Astrocyte of the cerebellum (primary cell): ENCODE measurements at regions not wholly inside any gene's neighbourhood (a gene's known extent, or its start where the extent isn't known, plus 50 kb on each side); places are given as distances from the start of the nearest gene placed in this dataset.
"Not testable (repeated sequence)": the region's sequence is repeated elsewhere in the genome, so short reads cannot be mapped to it uniquely, and the experiment has no call there.

Experiments used
- DNase-seq: peaks from one replicate; pipeline ENCODE4 v3.0.0-alpha.2; 2011; ENCODE audit warnings: low read depth
- H3K4me3 ChIP-seq: 2 replicates; pipeline ENCODE4 v1.5.1; 2011; ENCODE audit warnings: mild to moderate bottlenecking, low read depth, low read length, moderate library complexity
- CTCF ChIP-seq: IDR thresholded peaks from 2 replicates; pipeline ENCODE4 v1.5.1; 2012; ENCODE audit warnings: low read length, low read depth, moderate library complexity, mild to moderate bottlenecking; ENCODE audit errors: missing control alignments
- in situ Hi-C: cut with HindIII; loops from 2 replicates; pipeline ENCODE4 v1.10.0; 2017; ENCODE audit warnings: low sequenced_read_pairs

GRCh38 chr2:95654897-95655296 is 63.1 kb downstream of the TRIM43 start:
- in situ Hi-C loops, H3K4me3 ChIP-seq, DNase-seq: not testable (repeated sequence)

GRCh38 chr2:95656553-95656952 is 64.8 kb downstream of the TRIM43 start:
- DNase-seq, in situ Hi-C loops, H3K4me3 ChIP-seq: not testable (repeated sequence)

GRCh38 chr2:95657937-95658336 is 66.1 kb downstream of the TRIM43 start:
- in situ Hi-C loops, H3K4me3 ChIP-seq, DNase-seq: not testable (repeated sequence)

GRCh38 chr2:95660766-95661562 is 69.2 kb downstream of the TRIM43 start:
- H3K4me3 ChIP-seq, DNase-seq, in situ Hi-C loops: not testable (repeated sequence)

GRCh38 chr2:95663471-95664441 is 72.0 kb downstream of the TRIM43 start:
- in situ Hi-C loops, H3K4me3 ChIP-seq, DNase-seq: not testable (repeated sequence)

GRCh38 chr2:95666636-95667035 is 74.8 kb downstream of the TRIM43 start:
- DNase-seq: not testable (repeated sequence)

GRCh38 chr2:95667480-95667879 is 75.7 kb downstream of the TRIM43 start:
- TF ChIP-seq CTCF: no peak

More at GRCh38 chr2:95666636-95667035, 74.8 kb downstream of the TRIM43 start:
- H3K4me3 ChIP-seq, in situ Hi-C loops: not testable (repeated sequence)

GRCh38 chr2:95668934-95669333 is 77.1 kb downstream of the TRIM43 start:
- in situ Hi-C loops, DNase-seq, H3K4me3 ChIP-seq: not testable (repeated sequence)

More at GRCh38 chr2:95667480-95667879, 75.7 kb downstream of the TRIM43 start:
- no peak overlapping the region for H3K4me3 ChIP-seq
- in situ Hi-C loops: no loop called here
- no peak for DNase-seq

GRCh38 chr2:95669441-95669991 is 77.7 kb downstream of the TRIM43 start:
- in situ Hi-C loops: no loop called here
- DNase-seq: no peak
- no peak for TF ChIP-seq CTCF

GRCh38 chr2:95670167-95670566 is 78.4 kb downstream of the TRIM43 start:
- H3K4me3 ChIP-seq: no peak overlapping the region
- no peak for DNase-seq
- in situ Hi-C loops: no loop called here
- TF ChIP-seq CTCF: no peak

More at GRCh38 chr2:95669441-95669991, 77.7 kb downstream of the TRIM43 start:
- H3K4me3 ChIP-seq: no peak overlapping the region
